Parathyroid adenoma (tissue), 2 donors: ENCODE measurements at regions not wholly inside any gene's neighbourhood (a gene's known extent, or its start where the extent isn't known, plus 50 kb on each side); places are given as distances from the start of the nearest gene placed in this dataset.

Source experiments
- H2AFZ ChIP-seq: fragments of 300-600 bp; sonication (generic); one replicate; pipeline ENCODE4 v1.7.0; 2017; ENCODE audit warnings: antibody characterized with exemption, mild to moderate bottlenecking
- H3K27ac ChIP-seq: fragments of 300-600 bp; sonication (generic); one replicate; pipeline ENCODE4 v1.7.0; 2017
- H3K27me3 ChIP-seq: fragments of 300-600 bp; sonication (generic); one replicate; pipeline ENCODE4 v1.7.0; 2017; ENCODE audit warnings: low read length; ENCODE audit not compliant: control insufficient read depth, insufficient read depth
- H3K36me3 ChIP-seq: fragments of 300-600 bp; sonication (generic); one replicate; pipeline ENCODE4 v1.7.0; 2017; ENCODE audit warnings: low read length; ENCODE audit not compliant: control insufficient read depth, insufficient read depth
- H3K4me1 ChIP-seq: fragments of 300-600 bp; sonication (generic); one replicate; pipeline ENCODE4 v1.7.0; 2017; ENCODE audit warnings: control low read depth
- H3K4me2 ChIP-seq: fragments of 300-600 bp; sonication (generic); one replicate; pipeline ENCODE4 v1.7.0; 2017; ENCODE audit warnings: low read length
- H3K4me3 ChIP-seq: fragments of 300-600 bp; sonication (generic); one replicate; pipeline ENCODE4 v1.7.0; 2017; ENCODE audit warnings: low read depth, low read length
- H3K79me2 ChIP-seq: fragments of 300-600 bp; sonication (generic); one replicate; pipeline ENCODE4 v1.7.0; 2017; ENCODE audit warnings: control low read depth
- H3K9ac ChIP-seq: fragments of 300-600 bp; sonication (generic); one replicate; pipeline ENCODE4 v1.7.0; 2017; ENCODE audit warnings: mild to moderate bottlenecking
- H3K9me3 ChIP-seq: fragments of 300-600 bp; sonication (generic); one replicate; pipeline ENCODE4 v1.7.0; 2017; ENCODE audit warnings: low read length; ENCODE audit not compliant: control insufficient read depth
- TF ChIP-seq, protein P1 (sequence below): fragments of 300-600 bp; sonication (generic); IDR thresholded peaks from one replicate; pipeline ENCODE4 v1.7.0; 2017; ENCODE audit warnings: antibody characterized with exemption, mild to moderate bottlenecking
- donor health status: primary hyperparathyroidism.

DNA sequence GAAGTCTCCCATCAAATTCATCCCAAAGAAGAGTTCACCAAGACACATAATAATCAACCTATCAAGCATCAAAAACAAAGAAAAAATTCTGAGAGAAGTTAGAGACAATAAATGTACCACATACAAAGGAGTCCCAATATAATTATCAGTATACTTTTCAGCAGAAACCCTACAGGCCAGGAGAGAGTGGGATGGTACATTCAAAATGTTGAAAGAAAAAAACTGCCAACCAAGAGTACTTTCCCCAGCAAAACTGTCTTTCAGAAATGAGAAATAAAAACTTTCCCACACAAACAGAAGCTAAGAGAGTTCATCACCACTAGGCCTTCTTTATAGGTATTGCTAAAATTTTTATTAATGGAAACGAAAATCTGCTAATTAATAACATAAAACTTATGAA, 164.4 kb upstream of the LNX1 start:
- Histone ChIP-seq H3K9me3 (no peaks in the 10 kb centered on the region), H3K27ac (no peak overlapping the region), H3K27me3 (no peaks in the 10 kb centered on the region), H3K4me3 (no peak overlapping the region), H3K36me3 (no peaks in the 10 kb centered on the region), H3K9ac (no peak overlapping the region), H2AFZ (no peak overlapping the region), H3K4me2 (no peak overlapping the region), H3K79me2 (no peaks in the 10 kb centered on the region), H3K4me1 (no peaks in the 10 kb centered on the region)
- TF ChIP-seq, protein P1, sequence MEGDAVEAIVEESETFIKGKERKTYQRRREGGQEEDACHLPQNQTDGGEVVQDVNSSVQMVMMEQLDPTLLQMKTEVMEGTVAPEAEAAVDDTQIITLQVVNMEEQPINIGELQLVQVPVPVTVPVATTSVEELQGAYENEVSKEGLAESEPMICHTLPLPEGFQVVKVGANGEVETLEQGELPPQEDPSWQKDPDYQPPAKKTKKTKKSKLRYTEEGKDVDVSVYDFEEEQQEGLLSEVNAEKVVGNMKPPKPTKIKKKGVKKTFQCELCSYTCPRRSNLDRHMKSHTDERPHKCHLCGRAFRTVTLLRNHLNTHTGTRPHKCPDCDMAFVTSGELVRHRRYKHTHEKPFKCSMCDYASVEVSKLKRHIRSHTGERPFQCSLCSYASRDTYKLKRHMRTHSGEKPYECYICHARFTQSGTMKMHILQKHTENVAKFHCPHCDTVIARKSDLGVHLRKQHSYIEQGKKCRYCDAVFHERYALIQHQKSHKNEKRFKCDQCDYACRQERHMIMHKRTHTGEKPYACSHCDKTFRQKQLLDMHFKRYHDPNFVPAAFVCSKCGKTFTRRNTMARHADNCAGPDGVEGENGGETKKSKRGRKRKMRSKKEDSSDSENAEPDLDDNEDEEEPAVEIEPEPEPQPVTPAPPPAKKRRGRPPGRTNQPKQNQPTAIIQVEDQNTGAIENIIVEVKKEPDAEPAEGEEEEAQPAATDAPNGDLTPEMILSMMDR = no peak

DNA sequence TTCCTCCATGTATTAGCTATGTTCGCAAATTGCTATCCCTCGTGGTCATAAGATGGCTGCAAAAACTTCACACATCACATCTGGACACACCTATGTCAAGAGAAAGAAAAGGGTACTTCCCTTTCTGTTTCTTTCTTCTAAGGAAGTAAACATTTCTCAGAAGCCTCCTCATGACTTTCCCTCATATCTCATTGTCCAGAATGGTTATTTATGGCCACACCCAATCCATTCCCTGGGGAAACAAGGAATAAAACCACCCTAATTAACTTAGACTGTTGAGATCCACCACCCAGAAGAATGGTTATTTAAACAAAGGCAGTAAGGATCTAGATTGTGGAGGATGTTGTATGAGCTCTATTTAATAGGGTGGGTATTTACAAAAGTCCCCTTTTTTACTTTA, 160.8 kb upstream of the LNX1 start:
- no peaks in the 10 kb centered on the region for H3K27me3 ChIP-seq
- no peaks in the 10 kb centered on the region for H3K79me2 ChIP-seq
- TF ChIP-seq, protein P1 = no peak
- no peak overlapping the region for H3K9ac ChIP-seq
- H2AFZ ChIP-seq = no peak overlapping the region
- H3K4me2 ChIP-seq = no peak overlapping the region
- H3K4me1 ChIP-seq = no peaks in the 10 kb centered on the region
- no peaks in the 10 kb centered on the region for H3K36me3 ChIP-seq
- H3K4me3 ChIP-seq = no peak overlapping the region
- no peaks in the 10 kb centered on the region for H3K9me3 ChIP-seq
- no peak overlapping the region for H3K27ac ChIP-seq

DNA sequence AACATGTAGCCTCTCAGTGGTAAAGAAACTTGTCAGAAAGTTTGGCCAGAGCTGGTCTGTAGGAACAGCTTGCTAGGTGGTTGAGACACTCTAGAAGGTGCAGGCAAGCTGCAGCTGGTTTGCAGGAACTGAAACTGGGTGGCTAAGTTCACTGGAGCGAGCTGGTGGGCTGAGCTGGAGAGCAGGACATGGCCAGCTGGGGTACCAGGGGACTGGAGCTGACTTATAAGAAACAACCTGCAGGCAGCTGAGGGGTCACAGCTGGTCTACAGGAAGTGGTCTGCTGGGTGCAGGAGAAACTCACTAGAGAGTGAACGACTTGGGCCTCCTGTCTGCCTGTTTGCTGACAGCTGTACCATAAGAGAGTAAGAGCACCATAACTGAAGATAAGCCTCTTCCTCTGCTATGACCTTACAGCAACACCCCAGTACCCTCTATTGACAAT, 157.1 kb upstream of the LNX1 start:
- H3K4me1 ChIP-seq = no peaks in the 10 kb centered on the region
- H3K4me2 ChIP-seq = no peak overlapping the region
- no peak overlapping the region for H3K9ac ChIP-seq
- no peak overlapping the region for H2AFZ ChIP-seq
- H3K4me3 ChIP-seq = no peak overlapping the region
- no peaks in the 10 kb centered on the region for H3K9me3 ChIP-seq
- H3K36me3 ChIP-seq = no peaks in the 10 kb centered on the region
- H3K27ac ChIP-seq = no peak overlapping the region
- no peaks in the 10 kb centered on the region for H3K27me3 ChIP-seq
- H3K79me2 ChIP-seq = no peaks in the 10 kb centered on the region
- TF ChIP-seq, protein P1 = no peak

DNA sequence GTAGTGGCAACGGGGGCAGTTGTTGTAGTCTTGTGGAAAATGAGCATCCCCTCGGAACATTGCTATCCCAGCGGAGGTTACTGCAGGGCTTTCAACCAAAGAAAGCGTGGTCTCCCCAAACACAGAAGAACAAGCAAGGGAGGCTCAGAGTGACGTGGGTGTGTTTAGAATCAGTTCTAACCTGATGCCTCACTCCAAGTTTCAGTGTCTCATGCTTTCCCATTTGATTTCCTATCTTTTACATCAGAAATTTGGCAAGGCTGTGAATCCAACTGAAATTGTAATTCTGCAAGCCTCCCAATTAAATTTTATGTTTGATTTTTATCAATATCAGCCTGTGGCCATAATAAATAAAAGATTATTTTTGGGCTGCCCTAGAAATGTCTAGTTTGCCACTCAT, 156.1 kb upstream of the LNX1 start:
- TF ChIP-seq, protein P1 = no peak
- H3K9ac ChIP-seq = no peak overlapping the region
- no peak overlapping the region for H3K4me2 ChIP-seq
- no peaks in the 10 kb centered on the region for H3K79me2 ChIP-seq
- no peaks in the 10 kb centered on the region for H3K4me1 ChIP-seq
- H3K27ac ChIP-seq = no peak overlapping the region
- H3K4me3 ChIP-seq = no peak overlapping the region
- no peaks in the 10 kb centered on the region for H3K27me3 ChIP-seq
- H3K9me3 ChIP-seq = no peaks in the 10 kb centered on the region
- H2AFZ ChIP-seq = no peak overlapping the region
- H3K36me3 ChIP-seq = no peaks in the 10 kb centered on the region

DNA sequence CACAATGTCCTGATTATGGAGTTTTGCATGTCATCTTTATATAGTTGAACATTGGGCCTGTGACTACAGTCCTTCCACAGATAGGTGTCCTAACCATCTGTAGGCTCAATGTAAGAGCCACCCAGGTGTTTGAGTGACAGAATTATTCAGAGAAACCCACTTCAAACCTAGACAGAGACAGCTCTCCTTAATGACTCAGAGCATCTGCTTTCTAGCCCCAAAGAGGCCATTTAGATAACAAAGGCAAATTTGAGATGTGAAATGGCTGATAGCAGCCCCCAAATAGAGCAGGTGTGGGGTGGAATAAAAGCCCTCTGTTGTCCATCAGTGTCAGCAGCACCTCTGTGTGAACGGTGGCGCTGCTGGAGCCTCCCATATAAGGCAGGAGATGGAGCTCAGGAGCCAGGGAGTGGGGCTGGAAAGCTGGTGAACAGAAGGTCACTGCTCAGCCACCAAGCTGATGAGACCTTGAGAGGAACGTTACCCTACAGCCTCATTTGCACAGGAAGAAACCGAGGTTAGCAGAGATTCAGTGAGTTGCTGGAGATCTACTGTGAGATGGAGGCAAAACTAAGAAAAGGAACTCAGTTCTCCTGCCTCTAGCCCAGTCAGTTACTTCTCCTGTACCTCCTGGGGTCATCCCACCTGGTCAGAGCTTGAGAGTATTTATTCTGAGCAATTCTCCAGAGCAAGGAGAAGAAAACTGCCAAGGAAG, 153.3 kb upstream of the LNX1 start:
- Histone ChIP-seq H3K9me3 (no peaks in the 10 kb centered on the region), H3K79me2 (no peaks in the 10 kb centered on the region), H3K9ac (no peak overlapping the region), H3K27me3 (no peaks in the 10 kb centered on the region), H3K4me1 (no peaks in the 10 kb centered on the region), H2AFZ (no peak overlapping the region), H3K36me3 (no peaks in the 10 kb centered on the region), H3K4me3 (no peak overlapping the region), H3K27ac (no peak overlapping the region), H3K4me2 (no peak overlapping the region)
- TF ChIP-seq, protein P1 = no peak
